Upper lobe of left lung (tissue), 4 donors: ENCODE measurements at regions not wholly inside any gene's neighbourhood (a gene's known extent, or its start where the extent isn't known, plus 50 kb on each side); places are given as distances from the start of the nearest gene placed in this dataset.

Experiments
- POLR2A ChIP-seq, 4 donors: fragments of 450-650 bp; IDR thresholded peaks; one replicate each; pipeline ENCODE4 v1.5.1; 2016 to 2017; ENCODE audit warnings: antibody characterized with exemption in 4 of 4, mild to moderate bottlenecking in 2 of 4
- POLR2AphosphoS5 ChIP-seq, 2 donors: sonication (generic); formaldehyde crosslinking; IDR thresholded peaks; one replicate each; pipeline ENCODE4 v1.5.1; 2017; ENCODE audit warnings: antibody characterized with exemption in 2 of 2
- TF ChIP-seq, protein P1 (sequence below), 6 experiments: fragments of 450-650 bp in 4 of 6; fragments of 200-600 bp in 2 of 6; sonication (generic) in 2 of 6; IDR thresholded peaks; one replicate each; pipeline ENCODE4 v1.5.1; 2016 to 2019; ENCODE audit warnings: antibody characterized with exemption in 6 of 6

- TF ChIP-seq POLR2AphosphoS5 (IDR thresholded peaks at IDR 0.05) (no peak), POLR2A (IDR thresholded peaks at IDR 0.05) (no peak)
- TF ChIP-seq, protein P1, sequence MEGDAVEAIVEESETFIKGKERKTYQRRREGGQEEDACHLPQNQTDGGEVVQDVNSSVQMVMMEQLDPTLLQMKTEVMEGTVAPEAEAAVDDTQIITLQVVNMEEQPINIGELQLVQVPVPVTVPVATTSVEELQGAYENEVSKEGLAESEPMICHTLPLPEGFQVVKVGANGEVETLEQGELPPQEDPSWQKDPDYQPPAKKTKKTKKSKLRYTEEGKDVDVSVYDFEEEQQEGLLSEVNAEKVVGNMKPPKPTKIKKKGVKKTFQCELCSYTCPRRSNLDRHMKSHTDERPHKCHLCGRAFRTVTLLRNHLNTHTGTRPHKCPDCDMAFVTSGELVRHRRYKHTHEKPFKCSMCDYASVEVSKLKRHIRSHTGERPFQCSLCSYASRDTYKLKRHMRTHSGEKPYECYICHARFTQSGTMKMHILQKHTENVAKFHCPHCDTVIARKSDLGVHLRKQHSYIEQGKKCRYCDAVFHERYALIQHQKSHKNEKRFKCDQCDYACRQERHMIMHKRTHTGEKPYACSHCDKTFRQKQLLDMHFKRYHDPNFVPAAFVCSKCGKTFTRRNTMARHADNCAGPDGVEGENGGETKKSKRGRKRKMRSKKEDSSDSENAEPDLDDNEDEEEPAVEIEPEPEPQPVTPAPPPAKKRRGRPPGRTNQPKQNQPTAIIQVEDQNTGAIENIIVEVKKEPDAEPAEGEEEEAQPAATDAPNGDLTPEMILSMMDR (IDR thresholded peaks at IDR 0.05), result no peak
Observed at GRCh38 chr1:14117700-14118099, 417.7 kb downstream of the PRDM2 start.
